H1 (cell line): ENCODE measurements at regions not wholly inside any gene's neighbourhood (a gene's known extent, or its start where the extent isn't known, plus 50 kb on each side); places are given as distances from the start of the nearest gene placed in this dataset.

Experiments used
- CTCF ChIA-PET: fragments of 300-600 bp; sonication (Branson Sonifier 250); formaldehyde crosslinking; loops from one replicate; lab custom pipeline; 2021; ENCODE audit not compliant: partially characterized antibody; lab: Charles Lee
- POLR2A ChIA-PET: fragments of 300-600 bp; sonication (Branson Sonifier 250); formaldehyde crosslinking; loops from one replicate; lab custom pipeline; 2021; ENCODE audit warnings: inconsistent platforms; ENCODE audit not compliant: partially characterized antibody; lab: Charles Lee
- DNase-seq, 2 experiments: peaks; one replicate each; pipeline versions ENCODE4 v3.0.0 to v3.0.0-alpha.2; 2010 to 2022; ENCODE audit warnings: low spot score in 2 of 2, low read depth in 1 of 2, mixed read lengths in 1 of 2
- FAIRE-seq: peaks from 2 replicates; lab custom pipeline; 2011; peaks lifted over from hg19 to GRCh38; lab: Jason Lieb, UNC
- H2AFZ ChIP-seq: 2 replicates; pipeline ENCODE4 v1.8.1; 2012; ENCODE audit warnings: low read length, inconsistent platforms
- H2AK5ac ChIP-seq: 2 replicates; pipeline ENCODE4 v1.6.1; 2013; ENCODE audit warnings: low read depth, low read length
- H2BK120ac ChIP-seq: replicated peaks from 2 replicates; pipeline ENCODE3; 2013; ENCODE audit warnings: low read depth, low read length, inconsistent platforms
- H2BK12ac ChIP-seq: 2 replicates; pipeline ENCODE4 v1.6.1; 2013; ENCODE audit warnings: low read depth, low read length
- H2BK15ac ChIP-seq: 2 replicates; pipeline ENCODE4 v1.6.1; 2013; ENCODE audit warnings: low read length
- H2BK20ac ChIP-seq: 2 replicates; pipeline ENCODE4 v1.6.1; 2013; ENCODE audit warnings: low read length
- H2BK5ac ChIP-seq: 2 replicates; pipeline ENCODE4 v1.6.1; 2013; ENCODE audit warnings: low read depth, low read length
- H3K14ac ChIP-seq: 2 replicates; pipeline ENCODE4 v1.6.1; 2013; ENCODE audit warnings: inconsistent platforms; ENCODE audit not compliant: insufficient read length
- H3K18ac ChIP-seq: 2 replicates; pipeline ENCODE4 v1.6.1; 2013; ENCODE audit warnings: low read length; ENCODE audit errors: extremely low read depth
- H3K23ac ChIP-seq: 2 replicates; pipeline ENCODE4 v1.6.1; 2013; ENCODE audit warnings: inconsistent platforms; ENCODE audit not compliant: insufficient read length
- H3K23me2 ChIP-seq: 2 replicates; pipeline ENCODE4 v1.6.1; 2013; ENCODE audit warnings: low read depth, low read length
- H3K27ac ChIP-seq: 2 replicates; pipeline ENCODE4 v1.6.1; 2011; ENCODE audit warnings: low read depth, low read length, inconsistent platforms
- H3K27me3 ChIP-seq, 4 experiments: replicated peaks in 1 of 4; 1 replicate in 1 of 4; 2 replicates in 3 of 4; pipeline versions ENCODE4 v1.6.1 to v1.8.1; 2011 to 2013; ENCODE audit warnings: low read length in 3 of 4, mild to moderate bottlenecking in 3 of 4, inconsistent platforms in 2 of 4, mixed read lengths in 2 of 4, moderate library complexity in 1 of 4; ENCODE audit not compliant: control insufficient read depth in 3 of 4, insufficient read depth in 3 of 4; ENCODE audit errors: extremely low read depth in 1 of 4
- H3K36me3 ChIP-seq, 4 experiments: 2 replicates each; pipeline versions ENCODE4 v1.6.1 to v1.8.1; 2011 to 2013; ENCODE audit warnings: mild to moderate bottlenecking in 4 of 4, low read length in 3 of 4, moderate library complexity in 2 of 4, control low read depth in 1 of 4, inconsistent platforms in 1 of 4; ENCODE audit not compliant: insufficient read depth in 4 of 4, control insufficient read depth in 2 of 4
- H3K4ac ChIP-seq: replicated peaks from 2 replicates; pipeline ENCODE3; 2013; ENCODE audit warnings: low read length, low read depth, mixed read lengths, inconsistent platforms; ENCODE audit not compliant: insufficient read length
- H3K4me1 ChIP-seq, 4 experiments: replicated peaks in 1 of 4; 1 replicate in 1 of 4; 2 replicates in 3 of 4; pipeline versions ENCODE4 v1.6.1 to v1.8.1; 2011 to 2013; ENCODE audit warnings: low read length in 3 of 4, inconsistent platforms in 2 of 4, mixed read lengths in 1 of 4; ENCODE audit not compliant: insufficient read depth in 4 of 4, control insufficient read depth in 3 of 4
- H3K4me2 ChIP-seq, 2 experiments: 2 replicates each; pipeline versions ENCODE4 v1.6.1 to v1.8.1; 2011 to 2013; ENCODE audit warnings: low read depth in 2 of 2, low read length in 2 of 2, control low read depth in 1 of 2, inconsistent platforms in 1 of 2, mild to moderate bottlenecking in 1 of 2; ENCODE audit not compliant: insufficient read depth in 1 of 2
- H3K4me3 ChIP-seq, 4 experiments: fragments of 200-600, 300-600 bp in 1 of 4; sonication (generic), shearing (Covaris generic), sonication (Bioruptor Twin) in 1 of 4; 2 replicates each; pipeline versions ENCODE4 v1.5.1 to v1.8.1; 2011 to 2016; ENCODE audit warnings: low read length in 4 of 4, low read depth in 3 of 4, control low read depth in 2 of 4, inconsistent platforms in 2 of 4, mild to moderate bottlenecking in 2 of 4, mixed read lengths in 1 of 4, moderate library complexity in 1 of 4; ENCODE audit not compliant: insufficient read depth in 2 of 4; ENCODE audit errors: extremely low read depth in 1 of 4
- H3K56ac ChIP-seq: replicated peaks from 2 replicates; pipeline ENCODE3; 2013; ENCODE audit warnings: low read depth, mild to moderate bottlenecking, mixed read lengths, low read length, inconsistent platforms; ENCODE audit not compliant: insufficient read length
- H3K79me1 ChIP-seq: 2 replicates; pipeline ENCODE4 v1.6.1; 2013; ENCODE audit warnings: low read depth, low read length, control low read depth
- H3K79me2 ChIP-seq, 2 experiments: 2 replicates each; pipeline versions ENCODE4 v1.6.1 to v1.8.1; 2012 to 2013; ENCODE audit warnings: low read length in 2 of 2, mild to moderate bottlenecking in 2 of 2, inconsistent platforms in 1 of 2; ENCODE audit not compliant: insufficient read depth in 2 of 2, control insufficient read depth in 1 of 2
- H3K9ac ChIP-seq, 4 experiments: replicated peaks in 1 of 4; 1 replicate in 1 of 4; 2 replicates in 3 of 4; pipeline versions ENCODE4 v1.6.1 to v1.8.1; 2011 to 2013; ENCODE audit warnings: low read depth in 3 of 4, low read length in 3 of 4, control low read depth in 2 of 4, mild to moderate bottlenecking in 2 of 4, moderate library complexity in 2 of 4, inconsistent platforms in 1 of 4; ENCODE audit errors: extremely low read depth in 1 of 4
- H3K9me3 ChIP-seq, 2 experiments: 2 replicates each; pipeline versions ENCODE4 v1.6.1 to v1.8.1; 2012 to 2013; ENCODE audit warnings: mild to moderate bottlenecking in 2 of 2, moderate library complexity in 2 of 2, control low read depth in 1 of 2, inconsistent platforms in 1 of 2, low read depth in 1 of 2, low read length in 1 of 2, mixed read lengths in 1 of 2; ENCODE audit not compliant: insufficient read depth in 2 of 2
- H4K20me1 ChIP-seq, 2 experiments: replicated peaks in 1 of 2; 2 replicates each; pipeline versions ENCODE3 to v1.8.1; 2011 to 2013; ENCODE audit warnings: inconsistent platforms in 2 of 2, low read length in 2 of 2, mild to moderate bottlenecking in 1 of 2; ENCODE audit not compliant: insufficient read depth in 2 of 2, control insufficient read depth in 1 of 2
- H4K5ac ChIP-seq: 2 replicates; pipeline ENCODE4 v1.6.1; 2013; ENCODE audit warnings: low read length, low read depth, mixed read lengths, inconsistent platforms; ENCODE audit not compliant: insufficient read length
- H4K8ac ChIP-seq: 2 replicates; pipeline ENCODE4 v1.8.0; 2013; ENCODE audit warnings: mild to moderate bottlenecking, moderate library complexity, low read length, inconsistent platforms; ENCODE audit not compliant: insufficient read depth; ENCODE audit errors: extremely low read depth
- H4K91ac ChIP-seq: replicated peaks from 2 replicates; pipeline ENCODE3; 2013; ENCODE audit warnings: low read length, mixed read lengths, inconsistent platforms; ENCODE audit not compliant: insufficient read length
- ATF3 ChIP-seq: IDR thresholded peaks from 2 replicates; pipeline ENCODE4 v1.6.1; 2011; ENCODE audit warnings: low read depth, mild to moderate bottlenecking, low read length; ENCODE audit not compliant: insufficient read depth
- CBX5 ChIP-seq: fragments of 300-800, 300-1000 bp; sonication (generic); IDR thresholded peaks from 2 replicates; pipeline ENCODE4 v1.7.1; 2016; ENCODE audit warnings: antibody characterized with exemption, low read length, low read depth
- CREB1 ChIP-seq: IDR thresholded peaks from 2 replicates; pipeline ENCODE4 v1.6.1; 2012; ENCODE audit warnings: inconsistent platforms
- GTF2F1 ChIP-seq: IDR thresholded peaks from 2 replicates; pipeline ENCODE4 v1.6.1; 2012; ENCODE audit warnings: low read depth, low read length, improper control_type of control experiment, borderline replicate concordance
- JUND ChIP-seq: IDR thresholded peaks from 2 replicates; pipeline ENCODE4 v1.6.1; 2011; ENCODE audit warnings: mild to moderate bottlenecking, improper control_type of control experiment, low read length
- MAFK ChIP-seq: IDR thresholded peaks from 2 replicates; pipeline ENCODE4 v1.6.1; 2012; ENCODE audit warnings: low read depth, mild to moderate bottlenecking, improper control_type of control experiment, low read length
- PHF8 ChIP-seq: fragments of 200-600 bp; sonication (generic); conservative IDR thresholded peaks from 2 replicates; pipeline ENCODE4 v1.7.1; 2012; ENCODE audit warnings: low read depth, mild to moderate bottlenecking, inconsistent platforms, low read length, moderate library complexity
- POU5F1 ChIP-seq: IDR thresholded peaks from 2 replicates; pipeline ENCODE4 v1.6.1; 2011; ENCODE audit warnings: low read depth, mild to moderate bottlenecking, low read length, moderate library complexity
- SIN3A ChIP-seq, 2 experiments: IDR thresholded peaks in 1 of 2; conservative IDR thresholded peaks in 1 of 2; 2 replicates each; pipeline ENCODE4 v1.6.1; 2011 to 2012; ENCODE audit warnings: low read length in 2 of 2, improper control_type of control experiment in 1 of 2, low read depth in 1 of 2, mild to moderate bottlenecking in 1 of 2
- SP1 ChIP-seq: IDR thresholded peaks from 2 replicates; pipeline ENCODE4 v1.6.1; 2011; ENCODE audit warnings: low read depth, low read length
- SP4 ChIP-seq: IDR thresholded peaks from 2 replicates; pipeline ENCODE4 v1.6.1; 2012; ENCODE audit warnings: low read length, inconsistent platforms
- SUZ12 ChIP-seq: fragments of 200-600 bp; sonication (generic); IDR thresholded peaks from 2 replicates; pipeline ENCODE4 v1.6.1; 2012; ENCODE audit warnings: mild to moderate bottlenecking, inconsistent platforms, low read length, moderate library complexity, mixed read lengths
- WGBS, 2 experiments: shearing (Covaris generic) in 1 of 2; methylation state at CpG; one replicate each; pipeline versions ENCODE4 v1.1.6 to v1.1.7; 2013 to 2015; ENCODE audit warnings: low lambda C conversion rate in 2 of 2, mixed read lengths in 2 of 2, inconsistent platforms in 1 of 2, low coverage in 1 of 2, missing lambda C conversion rate in 1 of 2; ENCODE audit not compliant: insufficient replicate concordance in 2 of 2, insufficient coverage in 1 of 2, insufficient read length in 1 of 2; ENCODE audit errors: extremely low coverage in 1 of 2, missing lambda C conversion rate in 1 of 2; 5-methylcytosine and 5-hydroxymethylcytosine counted together
- TF ChIP-seq, protein P1 (sequence below): IDR thresholded peaks from 2 replicates; pipeline ENCODE4 v1.6.1; 2012; ENCODE audit warnings: inconsistent platforms

DNA sequence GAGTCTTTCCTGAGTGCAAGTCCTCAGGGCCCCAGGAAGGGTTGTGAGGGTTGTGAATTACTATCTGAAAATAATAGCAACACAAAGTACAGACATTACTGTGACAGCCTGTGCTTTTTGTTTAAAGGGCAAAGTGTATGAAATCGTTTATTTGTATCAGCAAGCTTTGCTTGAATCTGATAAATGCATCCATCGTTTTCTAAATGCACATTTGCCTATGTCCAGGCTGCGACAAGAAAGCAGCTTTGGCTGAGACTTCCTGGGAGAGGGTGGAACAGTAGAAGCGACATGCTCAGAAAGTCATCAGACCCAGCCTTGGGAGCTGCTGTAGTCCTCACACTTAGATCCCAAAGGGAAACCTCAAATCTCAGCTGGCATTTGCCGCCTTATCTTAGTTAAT is 524.2 kb upstream of the SALL3 start:
- 91% methylated on average over 5 of the region's 5 CpGs; no CpG with 5 or more reads in 1 of the 2 experiments for WGBS, 2 experiments
- H3K4me2 ChIP-seq, result no peak overlapping the region

More for the DNA sequence above, 524.2 kb upstream of the SALL3 start:
- no peak overlapping the region for H3K9ac ChIP-seq
- H3K36me3 ChIP-seq, result no peaks in the 10 kb centered on the region
- H3K18ac ChIP-seq, result no peak overlapping the region
- POLR2A ChIA-PET, result no interaction called here
- H4K91ac ChIP-seq, result no peak overlapping the region
- TF ChIP-seq CBX5 (no peak), GTF2F1 (no peak), SUZ12 (no peak), PHF8 (no peak), JUND (no peak), SIN3A (conservative IDR thresholded peaks at IDR 0.05 in 1 of 2, IDR thresholded peaks at IDR 0.05 in 1 of 2; ENCODE audit: low read depth in 1 of 2, low read length in 2 of 2) (no peak), POU5F1 (no peak), SP1 (no peak), SP4 (no peak), ATF3 (no peak), CREB1 (no peak), MAFK (no peak)
- TF ChIP-seq, protein P1, sequence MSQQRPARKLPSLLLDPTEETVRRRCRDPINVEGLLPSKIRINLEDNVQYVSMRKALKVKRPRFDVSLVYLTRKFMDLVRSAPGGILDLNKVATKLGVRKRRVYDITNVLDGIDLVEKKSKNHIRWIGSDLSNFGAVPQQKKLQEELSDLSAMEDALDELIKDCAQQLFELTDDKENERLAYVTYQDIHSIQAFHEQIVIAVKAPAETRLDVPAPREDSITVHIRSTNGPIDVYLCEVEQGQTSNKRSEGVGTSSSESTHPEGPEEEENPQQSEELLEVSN, result no peak
- TF ChIP-seq, all 59 proteins: peak for 0
- Histone ChIP-seq H2AK5ac (no peak overlapping the region), H4K5ac (no peak overlapping the region), H2BK15ac (no peak overlapping the region), H2BK20ac (no peak overlapping the region; the same call in 1 of the 2 replicates), H4K20me1 (no peaks in the 10 kb centered on the region), H3K79me1 (no peaks in the 10 kb centered on the region), H2AFZ (no peak overlapping the region), H3K4ac (no peak overlapping the region), H3K4me3 (no peak overlapping the region), H3K27me3 (no peaks in the 10 kb centered on the region), H3K14ac (no peak overlapping the region), H3K56ac (no peak overlapping the region), H3K9me3 (no peaks in the 10 kb centered on the region), H3K23ac (no peak overlapping the region), H2BK5ac (no peak overlapping the region), H3K23me2 (no peaks in the 10 kb centered on the region), H3K79me2 (no peaks in the 10 kb centered on the region), H2BK120ac (no peak overlapping the region), H4K8ac (no peak overlapping the region), H3K4me1 (no peaks in the 10 kb centered on the region; a peak in 2 of 7 replicates), H2BK12ac (no peak overlapping the region), H3K27ac (no peak overlapping the region)
- CTCF ChIA-PET, result no interaction called here
- no peak for FAIRE-seq
- no peak for DNase-seq
